Prostate gland (tissue), 2 donors: ENCODE measurements at regions not wholly inside any gene's neighbourhood (a gene's known extent, or its start where the extent isn't known, plus 50 kb on each side); places are given as distances from the start of the nearest gene placed in this dataset.

Experiments used
- DNase-seq: peaks from one replicate; pipeline ENCODE4 v3.0.0-alpha.2; 2019; ENCODE audit warnings: low spot score
- H3K27ac ChIP-seq, 2 donors: fragments of 200-600 bp; sonication (generic); 2 replicates each; pipeline ENCODE4 v1.5.1; 2017 to 2019
- H3K27me3 ChIP-seq: fragments of 200-600 bp; sonication (generic); replicated peaks from 2 replicates; pipeline ENCODE4 v1.5.1; 2019; ENCODE audit not compliant: insufficient read depth
- H3K36me3 ChIP-seq, 2 donors: fragments of 200-600 bp; sonication (generic); 1 replicate in 1 of 2; 2 replicates in 1 of 2; pipeline versions ENCODE4 v1.5.1 to v1.8.1; 2017 to 2019
- H3K4me1 ChIP-seq: fragments of 200-600 bp; sonication (generic); replicated peaks from 2 replicates; pipeline ENCODE4 v1.5.1; 2019
- H3K4me3 ChIP-seq, 2 donors: fragments of 200-600 bp; sonication (generic); 2 replicates each; pipeline ENCODE4 v1.5.1; 2017 to 2019
- H3K9me3 ChIP-seq: fragments of 200-600 bp; sonication (generic); 2 replicates; pipeline ENCODE4 v1.5.1; 2017
- POLR2A ChIP-seq: fragments of 450-650 bp; IDR thresholded peaks from one replicate; pipeline ENCODE4 v1.6.1; 2016; ENCODE audit warnings: antibody characterized with exemption, mild to moderate bottlenecking
- POLR2AphosphoS5 ChIP-seq: sonication (generic); formaldehyde crosslinking; IDR thresholded peaks from one replicate; pipeline ENCODE4 v1.6.1; 2017; ENCODE audit warnings: antibody characterized with exemption
- WGBS: methylation state at CpG from one replicate; pipeline ENCODE4 v1.1.5; 2018; 5-methylcytosine and 5-hydroxymethylcytosine counted together
- intact Hi-C: fragments of 100-400 bp; cut with DNase I; formaldehyde crosslinking; loops from one replicate; pipeline ENCODE4 v1.14.2; 2022
- TF ChIP-seq, protein P1 (sequence below), 4 experiments: fragments of 200-600 bp in 2 of 4; fragments of 450-650 bp in 2 of 4; sonication (generic) in 2 of 4; IDR thresholded peaks; 1 replicate in 3 of 4; 2 replicates in 1 of 4; pipeline ENCODE4 v1.5.1; 2016 to 2019; ENCODE audit warnings: antibody characterized with exemption in 4 of 4, mild to moderate bottlenecking in 2 of 4, moderate library complexity in 2 of 4

DNA sequence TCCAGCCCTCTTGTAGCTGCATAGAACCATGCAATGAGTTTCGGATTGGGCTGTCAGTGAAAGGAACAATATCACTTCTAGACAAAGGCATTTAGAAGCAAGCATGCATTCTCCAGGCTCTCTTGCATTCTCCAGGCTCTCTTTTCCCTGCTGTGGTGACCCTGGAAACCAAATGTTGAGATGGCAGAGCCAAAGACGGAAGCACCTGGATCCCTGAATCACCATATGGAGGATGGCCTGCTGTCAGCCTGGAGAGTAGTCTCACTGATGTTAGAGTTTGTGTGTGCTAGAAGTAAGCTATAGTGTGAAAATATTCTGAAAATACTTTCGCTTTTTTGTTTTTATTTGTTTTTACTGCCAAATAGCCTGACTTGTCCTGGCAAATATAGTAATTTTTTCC, 203.9 kb downstream of the C1D start:
- H3K27me3 ChIP-seq: no peaks in the 10 kb centered on the region
- no peak for DNase-seq
- no peaks in the 10 kb centered on the region for H3K4me1 ChIP-seq
- WGBS: 97% methylated on average over 3 of the region's 3 CpGs
- H3K27ac ChIP-seq: no peak overlapping the region
- H3K9me3 ChIP-seq: no peaks in the 10 kb centered on the region
- intact Hi-C loops: no loop called here
- TF ChIP-seq POLR2A (no peak), POLR2AphosphoS5 (no peak)
- TF ChIP-seq, protein P1, sequence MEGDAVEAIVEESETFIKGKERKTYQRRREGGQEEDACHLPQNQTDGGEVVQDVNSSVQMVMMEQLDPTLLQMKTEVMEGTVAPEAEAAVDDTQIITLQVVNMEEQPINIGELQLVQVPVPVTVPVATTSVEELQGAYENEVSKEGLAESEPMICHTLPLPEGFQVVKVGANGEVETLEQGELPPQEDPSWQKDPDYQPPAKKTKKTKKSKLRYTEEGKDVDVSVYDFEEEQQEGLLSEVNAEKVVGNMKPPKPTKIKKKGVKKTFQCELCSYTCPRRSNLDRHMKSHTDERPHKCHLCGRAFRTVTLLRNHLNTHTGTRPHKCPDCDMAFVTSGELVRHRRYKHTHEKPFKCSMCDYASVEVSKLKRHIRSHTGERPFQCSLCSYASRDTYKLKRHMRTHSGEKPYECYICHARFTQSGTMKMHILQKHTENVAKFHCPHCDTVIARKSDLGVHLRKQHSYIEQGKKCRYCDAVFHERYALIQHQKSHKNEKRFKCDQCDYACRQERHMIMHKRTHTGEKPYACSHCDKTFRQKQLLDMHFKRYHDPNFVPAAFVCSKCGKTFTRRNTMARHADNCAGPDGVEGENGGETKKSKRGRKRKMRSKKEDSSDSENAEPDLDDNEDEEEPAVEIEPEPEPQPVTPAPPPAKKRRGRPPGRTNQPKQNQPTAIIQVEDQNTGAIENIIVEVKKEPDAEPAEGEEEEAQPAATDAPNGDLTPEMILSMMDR (IDR thresholded peaks at IDR 0.05): no peak
- H3K4me3 ChIP-seq: no peak overlapping the region
- no peaks in the 10 kb centered on the region for H3K36me3 ChIP-seq

DNA sequence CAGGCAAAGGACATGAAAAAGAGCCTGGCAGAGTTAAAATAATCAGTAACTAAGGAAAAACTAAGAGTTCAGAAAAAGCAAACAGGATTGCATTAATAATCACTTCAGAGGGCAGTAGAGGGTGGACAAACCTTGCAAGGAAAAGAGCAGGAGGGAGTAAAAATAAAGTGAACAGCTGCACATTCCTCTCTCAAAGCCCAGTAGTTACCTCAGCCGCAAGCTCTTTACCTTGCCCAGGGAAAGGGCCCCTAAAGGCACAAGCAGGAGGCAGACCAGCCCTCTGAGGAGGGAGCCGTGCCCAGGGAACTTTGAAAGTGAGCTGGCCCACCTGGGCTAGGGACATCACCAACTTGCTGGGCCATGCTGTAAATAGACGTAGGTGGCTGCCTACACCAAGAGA, 196.9 kb downstream of the C1D start:
- Histone ChIP-seq H3K9me3 (no peaks in the 10 kb centered on the region), H3K4me1 (no peaks in the 10 kb centered on the region), H3K36me3 (no peaks in the 10 kb centered on the region), H3K27ac (no peak overlapping the region), H3K4me3 (no peak overlapping the region), H3K27me3 (no peaks in the 10 kb centered on the region)
- 60% methylated on average over 3 of the region's 3 CpGs for WGBS
- TF ChIP-seq POLR2AphosphoS5: no peak
- intact Hi-C loops: no loop called here
- no peak for DNase-seq

DNA sequence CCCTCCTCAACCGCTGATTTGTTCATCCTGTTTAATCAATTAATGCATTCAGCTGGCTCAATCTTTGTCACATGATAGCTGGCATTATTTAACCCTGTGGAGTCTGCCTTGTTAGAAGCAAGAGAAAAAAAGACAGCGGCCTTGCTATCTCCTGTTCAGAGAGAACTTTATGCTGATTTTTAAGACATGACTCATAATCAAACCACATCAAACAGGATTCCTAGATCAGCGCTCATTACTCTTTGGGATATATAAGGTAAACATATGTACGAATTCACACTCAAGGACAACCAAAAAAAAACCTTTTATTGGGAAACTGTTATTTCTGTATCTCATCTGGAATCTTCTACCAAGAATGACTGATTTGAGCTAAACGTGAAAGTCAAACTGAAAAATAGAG, 195.1 kb downstream of the C1D start:
- WGBS: 58% methylated on average over 5 of the region's 5 CpGs
- DNase-seq: no peak
- TF ChIP-seq, protein P1 (IDR thresholded peaks at IDR 0.05): no peak
- TF ChIP-seq POLR2AphosphoS5 (no peak), POLR2A (no peak)
- Histone ChIP-seq H3K36me3 (no peaks in the 10 kb centered on the region), H3K27ac (no peak overlapping the region), H3K27me3 (no peaks in the 10 kb centered on the region), H3K4me3 (no peak overlapping the region), H3K4me1 (no peaks in the 10 kb centered on the region), H3K9me3 (no peaks in the 10 kb centered on the region)
- intact Hi-C loops: no loop called here

DNA sequence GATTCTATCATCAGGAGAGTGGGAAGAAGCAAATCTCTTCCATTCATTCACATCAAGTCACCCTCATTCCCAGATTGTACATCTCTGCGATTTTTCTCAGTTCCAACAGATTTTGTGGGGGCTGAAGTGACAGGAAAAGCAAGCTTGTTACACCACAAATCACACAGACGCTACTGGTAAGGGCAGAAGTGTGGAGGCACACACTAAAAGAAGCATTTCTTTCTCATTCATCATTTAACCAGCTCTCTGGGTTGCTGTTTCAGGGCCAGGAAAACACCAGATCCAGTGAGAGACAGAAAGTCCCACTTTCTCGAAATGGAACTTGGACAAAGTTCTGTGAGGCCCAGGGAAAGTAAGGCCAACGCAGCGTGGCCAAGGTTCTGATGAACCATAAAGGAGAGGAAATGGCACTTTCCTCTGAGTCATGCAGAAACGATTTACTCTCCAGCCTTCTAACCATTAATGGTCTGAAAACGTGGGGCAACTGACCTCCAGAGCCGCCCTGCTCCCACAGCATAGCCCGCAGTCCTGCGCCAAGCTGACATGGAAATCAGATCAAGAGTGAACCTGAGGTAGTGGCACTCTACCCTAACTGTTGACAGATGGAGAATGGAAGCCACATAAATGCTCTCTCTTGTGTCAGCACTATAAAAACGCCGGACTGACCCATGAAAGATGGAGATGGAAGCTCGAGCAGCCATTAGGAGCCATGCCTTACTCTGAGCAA, 191.0 kb downstream of the C1D start:
- intact Hi-C loops: no loop called here
- H3K36me3 ChIP-seq: no peaks in the 10 kb centered on the region
- WGBS: 67% methylated on average over 13 of the region's 13 CpGs
- DNase-seq: no peak
- no peaks in the 10 kb centered on the region for H3K9me3 ChIP-seq
- H3K4me3 ChIP-seq: no peak overlapping the region
- no peaks in the 10 kb centered on the region for H3K4me1 ChIP-seq
- peak overlapping the region; percentile 1 to 37 for H3K27ac ChIP-seq
- H3K27me3 ChIP-seq: no peaks in the 10 kb centered on the region
- TF ChIP-seq, protein P1 (IDR thresholded peaks at IDR 0.05): no peak
- TF ChIP-seq POLR2AphosphoS5: peak; percentile 55

DNA sequence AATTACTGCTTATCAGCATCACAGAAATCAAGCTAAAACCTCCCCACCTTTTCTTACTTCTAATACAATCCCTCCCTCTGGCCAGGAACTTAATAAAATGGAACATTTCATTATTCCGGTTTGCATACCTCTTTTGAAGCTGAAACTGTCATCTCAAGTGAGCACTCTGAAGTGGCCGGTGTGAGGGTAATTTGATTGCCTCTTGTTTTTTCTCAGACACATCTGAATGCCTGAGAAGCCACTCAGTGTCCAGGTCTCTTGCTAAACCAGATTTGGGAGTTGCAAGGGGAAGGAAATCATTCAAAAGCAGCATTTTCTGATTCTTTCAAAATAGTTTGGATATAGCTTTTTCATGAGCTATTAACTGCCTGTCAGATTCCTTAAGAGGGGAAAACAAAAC, 190.3 kb downstream of the C1D start:
- no peaks in the 10 kb centered on the region for H3K4me1 ChIP-seq
- peak overlapping the region in 1 of 2 donors; percentile 1 for H3K27ac ChIP-seq
- H3K9me3 ChIP-seq: no peaks in the 10 kb centered on the region
- H3K27me3 ChIP-seq: no peaks in the 10 kb centered on the region
- no peaks in the 10 kb centered on the region for H3K36me3 ChIP-seq
- no peak for DNase-seq
- H3K4me3 ChIP-seq: no peak overlapping the region
- TF ChIP-seq, protein P1 (IDR thresholded peaks at IDR 0.05): no peak
- TF ChIP-seq POLR2AphosphoS5 (no peak), POLR2A (no peak)
- intact Hi-C loops: no loop called here
- 61% methylated on average over 2 of the region's 2 CpGs for WGBS
